ENCODE measurements at regions not wholly inside any gene's neighbourhood (a gene's known extent, or its start where the extent isn't known, plus 50 kb on each side); places are given as distances from the start of the nearest gene placed in this dataset.

DNA sequence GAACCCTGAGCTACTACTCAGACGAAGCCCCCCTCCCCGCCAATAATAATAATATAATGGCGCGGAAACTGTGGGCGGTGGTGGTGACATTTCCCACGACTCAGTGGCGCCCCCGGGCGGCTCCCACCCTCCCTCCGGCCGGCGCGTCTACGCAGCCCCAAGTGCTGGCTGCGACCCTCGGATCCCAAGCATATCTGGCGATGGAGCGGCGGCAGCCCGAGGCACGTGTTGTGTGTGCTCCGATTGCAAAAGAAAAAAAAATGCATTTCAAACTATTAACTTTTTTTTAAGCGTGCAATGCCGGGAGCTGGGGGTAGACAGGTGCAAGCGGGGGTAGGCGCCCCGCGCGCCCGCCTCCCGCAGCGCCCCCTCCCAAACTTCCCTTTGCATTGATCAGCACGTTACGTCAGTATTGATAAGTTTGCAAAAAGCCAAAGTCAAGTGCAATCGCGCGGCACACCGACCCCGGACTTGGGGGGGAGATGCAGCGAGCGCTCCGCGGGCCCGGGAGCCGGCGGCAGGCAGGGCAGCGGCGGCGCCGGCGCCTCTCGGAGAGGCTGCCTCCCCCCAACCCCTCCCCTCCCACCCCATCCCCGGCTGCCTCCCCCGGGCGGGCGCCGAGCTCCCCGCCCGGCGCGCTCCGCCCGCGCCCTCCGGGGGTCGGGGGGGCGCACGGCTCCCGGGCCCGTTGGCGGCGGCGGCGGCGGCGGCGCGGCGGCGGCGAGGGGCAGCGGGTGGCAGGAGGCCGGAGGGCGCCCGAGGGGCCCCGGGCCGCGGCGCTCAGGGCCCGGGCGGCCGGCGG, 113.1 kb upstream of the MYL2 start:
- no peak for ATAC-seq
- TF ChIP-seq ZC3H10 (CRISPR knock-in tag; IDR thresholded peaks at IDR 0.05) (no peak), BACH2 (CRISPR knock-in tag; IDR thresholded peaks at IDR 0.05; ENCODE audit: borderline replicate concordance) (no peak), SNAI2 (CRISPR knock-in tag; IDR thresholded peaks at IDR 0.05) (no peak), ARNTL (CRISPR knock-in tag; IDR thresholded peaks at IDR 0.05; ENCODE audit: borderline replicate concordance, low read depth) (no peak), ZNF565 (CRISPR knock-in tag; conservative IDR thresholded peaks at IDR 0.05; ENCODE audit: low read depth) (no peak)
- TF ChIP-seq, protein P1, sequence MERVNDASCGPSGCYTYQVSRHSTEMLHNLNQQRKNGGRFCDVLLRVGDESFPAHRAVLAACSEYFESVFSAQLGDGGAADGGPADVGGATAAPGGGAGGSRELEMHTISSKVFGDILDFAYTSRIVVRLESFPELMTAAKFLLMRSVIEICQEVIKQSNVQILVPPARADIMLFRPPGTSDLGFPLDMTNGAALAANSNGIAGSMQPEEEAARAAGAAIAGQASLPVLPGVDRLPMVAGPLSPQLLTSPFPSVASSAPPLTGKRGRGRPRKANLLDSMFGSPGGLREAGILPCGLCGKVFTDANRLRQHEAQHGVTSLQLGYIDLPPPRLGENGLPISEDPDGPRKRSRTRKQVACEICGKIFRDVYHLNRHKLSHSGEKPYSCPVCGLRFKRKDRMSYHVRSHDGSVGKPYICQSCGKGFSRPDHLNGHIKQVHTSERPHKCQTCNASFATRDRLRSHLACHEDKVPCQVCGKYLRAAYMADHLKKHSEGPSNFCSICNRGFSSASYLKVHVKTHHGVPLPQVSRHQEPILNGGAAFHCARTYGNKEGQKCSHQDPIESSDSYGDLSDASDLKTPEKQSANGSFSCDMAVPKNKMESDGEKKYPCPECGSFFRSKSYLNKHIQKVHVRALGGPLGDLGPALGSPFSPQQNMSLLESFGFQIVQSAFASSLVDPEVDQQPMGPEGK (CRISPR knock-in tag; IDR thresholded peaks at IDR 0.05; ENCODE audit: borderline replicate concordance) = no peak
- TF ChIP-seq, protein P2, sequence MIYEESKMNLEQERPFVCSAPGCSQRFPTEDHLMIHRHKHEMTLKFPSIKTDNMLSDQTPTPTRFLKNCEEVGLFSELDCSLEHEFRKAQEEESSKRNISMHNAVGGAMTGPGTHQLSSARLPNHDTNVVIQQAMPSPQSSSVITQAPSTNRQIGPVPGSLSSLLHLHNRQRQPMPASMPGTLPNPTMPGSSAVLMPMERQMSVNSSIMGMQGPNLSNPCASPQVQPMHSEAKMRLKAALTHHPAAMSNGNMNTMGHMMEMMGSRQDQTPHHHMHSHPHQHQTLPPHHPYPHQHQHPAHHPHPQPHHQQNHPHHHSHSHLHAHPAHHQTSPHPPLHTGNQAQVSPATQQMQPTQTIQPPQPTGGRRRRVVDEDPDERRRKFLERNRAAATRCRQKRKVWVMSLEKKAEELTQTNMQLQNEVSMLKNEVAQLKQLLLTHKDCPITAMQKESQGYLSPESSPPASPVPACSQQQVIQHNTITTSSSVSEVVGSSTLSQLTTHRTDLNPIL (CRISPR knock-in tag; IDR thresholded peaks at IDR 0.05; ENCODE audit: low read depth) = no peak

DNA sequence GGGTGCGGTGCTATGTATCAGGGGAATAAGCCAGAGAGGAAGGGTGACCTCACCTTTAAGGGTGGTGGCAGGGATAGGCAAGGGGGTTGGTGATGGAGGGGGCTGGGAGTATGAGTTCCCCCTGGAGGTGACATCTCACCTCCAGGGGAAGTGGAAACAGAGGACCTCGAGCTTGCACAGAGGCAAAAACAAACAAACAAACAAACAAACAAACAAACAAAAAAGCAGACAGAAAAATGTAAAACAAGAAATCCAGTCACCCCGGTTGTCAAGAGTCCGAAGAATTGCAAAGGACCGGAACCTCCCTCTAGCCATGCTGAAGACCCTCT, 112.2 kb upstream of the MYL2 start:
- ATAC-seq = no peak
- TF ChIP-seq GLIS3 (CRISPR knock-in tag; IDR thresholded peaks at IDR 0.05) = no peak
- TF ChIP-seq, protein P2 (CRISPR knock-in tag; IDR thresholded peaks at IDR 0.05; ENCODE audit: low read depth) = no peak
- TF ChIP-seq ZNF565 (CRISPR knock-in tag; conservative IDR thresholded peaks at IDR 0.05; ENCODE audit: low read depth) = no peak
- TF ChIP-seq, protein P3, sequence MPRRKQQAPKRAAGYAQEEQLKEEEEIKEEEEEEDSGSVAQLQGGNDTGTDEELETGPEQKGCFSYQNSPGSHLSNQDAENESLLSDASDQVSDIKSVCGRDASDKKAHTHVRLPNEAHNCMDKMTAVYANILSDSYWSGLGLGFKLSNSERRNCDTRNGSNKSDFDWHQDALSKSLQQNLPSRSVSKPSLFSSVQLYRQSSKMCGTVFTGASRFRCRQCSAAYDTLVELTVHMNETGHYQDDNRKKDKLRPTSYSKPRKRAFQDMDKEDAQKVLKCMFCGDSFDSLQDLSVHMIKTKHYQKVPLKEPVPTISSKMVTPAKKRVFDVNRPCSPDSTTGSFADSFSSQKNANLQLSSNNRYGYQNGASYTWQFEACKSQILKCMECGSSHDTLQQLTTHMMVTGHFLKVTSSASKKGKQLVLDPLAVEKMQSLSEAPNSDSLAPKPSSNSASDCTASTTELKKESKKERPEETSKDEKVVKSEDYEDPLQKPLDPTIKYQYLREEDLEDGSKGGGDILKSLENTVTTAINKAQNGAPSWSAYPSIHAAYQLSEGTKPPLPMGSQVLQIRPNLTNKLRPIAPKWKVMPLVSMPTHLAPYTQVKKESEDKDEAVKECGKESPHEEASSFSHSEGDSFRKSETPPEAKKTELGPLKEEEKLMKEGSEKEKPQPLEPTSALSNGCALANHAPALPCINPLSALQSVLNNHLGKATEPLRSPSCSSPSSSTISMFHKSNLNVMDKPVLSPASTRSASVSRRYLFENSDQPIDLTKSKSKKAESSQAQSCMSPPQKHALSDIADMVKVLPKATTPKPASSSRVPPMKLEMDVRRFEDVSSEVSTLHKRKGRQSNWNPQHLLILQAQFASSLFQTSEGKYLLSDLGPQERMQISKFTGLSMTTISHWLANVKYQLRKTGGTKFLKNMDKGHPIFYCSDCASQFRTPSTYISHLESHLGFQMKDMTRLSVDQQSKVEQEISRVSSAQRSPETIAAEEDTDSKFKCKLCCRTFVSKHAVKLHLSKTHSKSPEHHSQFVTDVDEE (CRISPR knock-in tag; IDR thresholded peaks at IDR 0.05) = no peak
- no peak for TF ChIP-seq TCF4 (CRISPR knock-in tag; IDR thresholded peaks at IDR 0.05; ENCODE audit: borderline replicate concordance)
- no peak for TF ChIP-seq OSR1 (CRISPR knock-in tag; IDR thresholded peaks at IDR 0.05)
- TF ChIP-seq ARNTL (CRISPR knock-in tag; IDR thresholded peaks at IDR 0.05; ENCODE audit: borderline replicate concordance, low read depth) = no peak
- no peak for TF ChIP-seq ESRRG (CRISPR knock-in tag; IDR thresholded peaks at IDR 0.05)
- TF ChIP-seq, protein P4, sequence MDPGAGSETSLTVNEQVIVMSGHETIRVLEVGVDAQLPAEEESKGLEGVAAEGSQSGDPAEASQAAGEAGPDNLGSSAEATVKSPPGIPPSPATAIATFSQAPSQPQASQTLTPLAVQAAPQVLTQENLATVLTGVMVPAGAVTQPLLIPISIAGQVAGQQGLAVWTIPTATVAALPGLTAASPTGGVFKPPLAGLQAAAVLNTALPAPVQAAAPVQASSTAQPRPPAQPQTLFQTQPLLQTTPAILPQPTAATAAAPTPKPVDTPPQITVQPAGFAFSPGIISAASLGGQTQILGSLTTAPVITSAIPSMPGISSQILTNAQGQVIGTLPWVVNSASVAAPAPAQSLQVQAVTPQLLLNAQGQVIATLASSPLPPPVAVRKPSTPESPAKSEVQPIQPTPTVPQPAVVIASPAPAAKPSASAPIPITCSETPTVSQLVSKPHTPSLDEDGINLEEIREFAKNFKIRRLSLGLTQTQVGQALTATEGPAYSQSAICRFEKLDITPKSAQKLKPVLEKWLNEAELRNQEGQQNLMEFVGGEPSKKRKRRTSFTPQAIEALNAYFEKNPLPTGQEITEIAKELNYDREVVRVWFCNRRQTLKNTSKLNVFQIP (CRISPR knock-in tag; IDR thresholded peaks at IDR 0.05; ENCODE audit: borderline replicate concordance, low read depth) = no peak
- TF ChIP-seq BACH2 (CRISPR knock-in tag; IDR thresholded peaks at IDR 0.05; ENCODE audit: borderline replicate concordance) = no peak

DNA sequence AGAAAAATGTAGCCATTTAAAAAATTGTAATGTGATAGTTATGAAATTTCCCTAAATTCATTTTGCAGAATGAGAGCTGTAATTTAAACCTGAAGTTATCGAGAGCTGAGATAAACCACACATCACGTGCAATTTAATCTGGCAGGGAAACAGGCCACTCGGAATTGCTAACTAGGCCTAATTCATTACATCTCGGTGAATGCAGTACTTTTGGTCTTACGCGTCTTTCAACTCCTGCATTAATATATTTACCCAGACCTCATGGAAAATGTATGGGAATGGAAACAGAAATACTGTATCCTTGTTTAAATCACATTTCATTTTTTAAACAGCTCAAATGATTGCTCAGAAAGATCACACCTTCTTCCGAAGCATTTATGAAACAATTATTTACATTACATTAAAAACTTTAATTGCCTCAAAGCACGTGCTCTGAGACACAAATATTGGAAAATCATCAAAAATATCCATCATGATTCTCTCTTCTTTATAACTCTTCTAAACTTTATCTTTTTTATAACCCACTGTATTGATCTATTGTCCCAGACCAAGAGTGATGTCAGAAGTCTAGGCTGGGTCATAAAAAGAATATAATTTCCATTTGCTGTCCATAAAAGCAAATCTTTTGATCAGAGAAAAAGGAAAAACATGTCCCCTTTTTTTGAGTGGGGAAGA, 111.7 kb upstream of the MYL2 start:
- no peak for ATAC-seq
- TF ChIP-seq ZFP3 (CRISPR knock-in tag; IDR thresholded peaks at IDR 0.05) (no peak), RARB (CRISPR knock-in tag; IDR thresholded peaks at IDR 0.05) (no peak), PPARA (CRISPR knock-in tag; IDR thresholded peaks at IDR 0.05; ENCODE audit: borderline replicate concordance) (no peak), ZNF565 (CRISPR knock-in tag; conservative IDR thresholded peaks at IDR 0.05; ENCODE audit: low read depth) (no peak), GLIS3 (CRISPR knock-in tag; IDR thresholded peaks at IDR 0.05) (no peak), SNAI2 (CRISPR knock-in tag; IDR thresholded peaks at IDR 0.05) (no peak), TOX (CRISPR knock-in tag; IDR thresholded peaks at IDR 0.05; ENCODE audit: borderline replicate concordance) (no peak), OSR1 (CRISPR knock-in tag; IDR thresholded peaks at IDR 0.05) (no peak), CSDC2 (CRISPR knock-in tag; IDR thresholded peaks at IDR 0.05) (no peak), ZNF70 (CRISPR knock-in tag; IDR thresholded peaks at IDR 0.05) (no peak), ISL1 (CRISPR knock-in tag; IDR thresholded peaks at IDR 0.05) (no peak), BACH2 (CRISPR knock-in tag; IDR thresholded peaks at IDR 0.05; ENCODE audit: borderline replicate concordance) (no peak)
- TF ChIP-seq, protein P5, sequence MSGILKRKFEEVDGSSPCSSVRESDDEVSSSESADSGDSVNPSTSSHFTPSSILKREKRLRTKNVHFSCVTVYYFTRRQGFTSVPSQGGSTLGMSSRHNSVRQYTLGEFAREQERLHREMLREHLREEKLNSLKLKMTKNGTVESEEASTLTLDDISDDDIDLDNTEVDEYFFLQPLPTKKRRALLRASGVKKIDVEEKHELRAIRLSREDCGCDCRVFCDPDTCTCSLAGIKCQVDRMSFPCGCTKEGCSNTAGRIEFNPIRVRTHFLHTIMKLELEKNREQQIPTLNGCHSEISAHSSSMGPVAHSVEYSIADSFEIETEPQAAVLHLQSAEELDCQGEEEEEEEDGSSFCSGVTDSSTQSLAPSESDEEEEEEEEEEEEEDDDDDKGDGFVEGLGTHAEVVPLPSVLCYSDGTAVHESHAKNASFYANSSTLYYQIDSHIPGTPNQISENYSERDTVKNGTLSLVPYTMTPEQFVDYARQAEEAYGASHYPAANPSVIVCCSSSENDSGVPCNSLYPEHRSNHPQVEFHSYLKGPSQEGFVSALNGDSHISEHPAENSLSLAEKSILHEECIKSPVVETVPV (CRISPR knock-in tag; IDR thresholded peaks at IDR 0.05) = no peak
- TF ChIP-seq, protein P4 (CRISPR knock-in tag; IDR thresholded peaks at IDR 0.05; ENCODE audit: borderline replicate concordance, low read depth) = no peak
- TF ChIP-seq, protein P1 (CRISPR knock-in tag; IDR thresholded peaks at IDR 0.05; ENCODE audit: borderline replicate concordance) = no peak
